Left renal pelvis (tissue), 4 donors: ENCODE measurements at regions not wholly inside any gene's neighbourhood (a gene's known extent, or its start where the extent isn't known, plus 50 kb on each side); places are given as distances from the start of the nearest gene placed in this dataset.

ENCODE experiments used
- DNase-seq, 4 donors: peaks; one replicate each; pipeline ENCODE4 v3.0.0-alpha.2; 2013; ENCODE audit warnings: low read depth in 4 of 4, low spot score in 3 of 4

- no peak for DNase-seq
These were observed 2263.9 kb upstream of the WWC1 start for GRCh38 chr5:166027582-166027981.

- DNase-seq = no peak
These were observed 2259.5 kb upstream of the WWC1 start for GRCh38 chr5:166031926-166032325.

- DNase-seq = no peak
These were observed 2258.8 kb upstream of the WWC1 start for GRCh38 chr5:166032601-166033000.

GRCh38 chr5:166045961-166046360 lies 2245.5 kb upstream of the WWC1 start:
- DNase-seq = no peak

- DNase-seq = no peak
These were observed 2244.5 kb upstream of the WWC1 start for GRCh38 chr5:166046956-166047355.

GRCh38 chr5:166050531-166050930 lies 2240.9 kb upstream of the WWC1 start:
- no peak for DNase-seq

- no peak for DNase-seq
These were observed 2232.8 kb upstream of the WWC1 start for GRCh38 chr5:166058660-166059059.

GRCh38 chr5:166062094-166062493 lies 2229.4 kb upstream of the WWC1 start:
- DNase-seq = no peak

GRCh38 chr5:166062719-166063118 lies 2228.7 kb upstream of the WWC1 start:
- DNase-seq = no peak

GRCh38 chr5:166063261-166063660 lies 2228.2 kb upstream of the WWC1 start:
- DNase-seq = no peak

- no peak for DNase-seq
These were observed 2222.7 kb upstream of the WWC1 start for GRCh38 chr5:166068547-166069335.

- no peak for DNase-seq
These were observed 2217.4 kb upstream of the WWC1 start for GRCh38 chr5:166073901-166074581.

- no peak for DNase-seq
These were observed 2216.6 kb upstream of the WWC1 start for GRCh38 chr5:166074582-166075481.

GRCh38 chr5:166083183-166083959 lies 2208.1 kb upstream of the WWC1 start:
- no peak for DNase-seq

GRCh38 chr5:166086568-166086967 lies 2204.9 kb upstream of the WWC1 start:
- no peak for DNase-seq

GRCh38 chr5:166088389-166089039 lies 2202.9 kb upstream of the WWC1 start:
- DNase-seq = no peak

- DNase-seq = no peak
These were observed 2199.5 kb upstream of the WWC1 start for GRCh38 chr5:166091931-166092330.

GRCh38 chr5:166093312-166093711 lies 2198.1 kb upstream of the WWC1 start:
- DNase-seq = no peak

GRCh38 chr5:166102947-166103346 lies 2188.5 kb upstream of the WWC1 start:
- no peak for DNase-seq

- DNase-seq = no peak
These were observed 2180.4 kb upstream of the WWC1 start for GRCh38 chr5:166111021-166111420.
